OCI-LY7 (cell line): ENCODE measurements at regions not wholly inside any gene's neighbourhood (a gene's known extent, or its start where the extent isn't known, plus 50 kb on each side); places are given as distances from the start of the nearest gene placed in this dataset.

Experiments
- BruUV-seq: library from RNA; stranded (reverse); fragments of 400-500 nt; replicated peaks from 2 replicates; lab custom pipeline; 2021; lab: Mats Ljungman, UMichigan
- CTCF ChIA-PET: fragments of 300-600 bp; sonication (Branson Sonifier 250); formaldehyde crosslinking; loops from one replicate; lab custom pipeline; 2022; ENCODE audit warnings: antibody characterized with exemption; ENCODE audit not compliant: unreplicated experiment; lab: Charles Lee
- POLR2A ChIA-PET: fragments of 300-600 bp; sonication (Branson Sonifier 250); formaldehyde crosslinking; loops from one replicate; lab custom pipeline; 2022; ENCODE audit warnings: antibody characterized with exemption; lab: Charles Lee
- DNase-seq: peaks from one replicate; pipeline ENCODE4 v3.0.0-alpha.2; 2015; ENCODE audit warnings: low spot score
- H2AFZ ChIP-seq: fragments of 200-600 bp; sonication (generic), shearing (Covaris generic); 2 replicates; pipeline ENCODE4 v1.6.1; 2014; ENCODE audit warnings: mild to moderate bottlenecking, antibody characterized with exemption, low read length, moderate library complexity
- H3K27ac ChIP-seq: fragments of 200-600 bp; sonication (generic); 2 replicates; pipeline ENCODE4 v1.5.1; 2014; ENCODE audit warnings: mixed run types, low read depth, mild to moderate bottlenecking, moderate library complexity, low read length, inconsistent platforms; ENCODE audit not compliant: poor library complexity, severe bottlenecking
- H3K36me3 ChIP-seq: fragments of 200-600 bp; sonication (generic); 2 replicates; pipeline ENCODE4 v1.6.1; 2014; ENCODE audit warnings: mild to moderate bottlenecking, antibody characterized with exemption, low read length, moderate library complexity, mixed read lengths; ENCODE audit not compliant: insufficient read depth
- H3K4me1 ChIP-seq: fragments of 200-600 bp; sonication (generic); 2 replicates; pipeline ENCODE4 v1.5.1; 2014; ENCODE audit warnings: mild to moderate bottlenecking, low read length; ENCODE audit not compliant: insufficient read depth, poor library complexity, severe bottlenecking
- H3K4me2 ChIP-seq: fragments of 200-600 bp; sonication (generic); 2 replicates; pipeline ENCODE4 v1.6.1; 2014; ENCODE audit warnings: mild to moderate bottlenecking, low read length
- H3K4me3 ChIP-seq: fragments of 200-600 bp; sonication (generic); 2 replicates; pipeline ENCODE4 v1.5.1; 2014; ENCODE audit warnings: mild to moderate bottlenecking, low read depth, low read length; ENCODE audit not compliant: poor library complexity, severe bottlenecking
- H3K79me2 ChIP-seq: fragments of 200-600 bp; sonication (generic); 2 replicates; pipeline ENCODE4 v1.6.1; 2016; ENCODE audit warnings: low read depth, mild to moderate bottlenecking, low read length, moderate library complexity, mixed read lengths; ENCODE audit not compliant: insufficient read depth
- H3K9me2 ChIP-seq: fragments of 200-600 bp; sonication (generic); 2 replicates; pipeline ENCODE4 v1.6.1; 2016; ENCODE audit warnings: mild to moderate bottlenecking, low read length, mixed read lengths; ENCODE audit not compliant: insufficient read depth
- H3K9me3 ChIP-seq: fragments of 200-600 bp; sonication (generic); 2 replicates; pipeline ENCODE4 v1.6.1; 2014; ENCODE audit warnings: mild to moderate bottlenecking, mixed run types, low read length, mixed read lengths
- H4K20me1 ChIP-seq: fragments of 200-600 bp; sonication (generic); 2 replicates; pipeline ENCODE4 v1.6.1; 2014; ENCODE audit warnings: mild to moderate bottlenecking, antibody characterized with exemption, low read length, moderate library complexity, mixed read lengths; ENCODE audit not compliant: insufficient read depth
- EZH2phosphoT487 ChIP-seq: fragments of 200-600 bp; sonication (generic); IDR thresholded peaks from 2 replicates; pipeline ENCODE4 v1.6.1; 2018; ENCODE audit warnings: low read depth, borderline replicate concordance, mild to moderate bottlenecking, mixed run types, antibody characterized with exemption, low read length, moderate library complexity, mixed read lengths
- intact Hi-C: fragments of 100-400 bp; cut with micrococcal nuclease; formaldehyde crosslinking; loops from one replicate; pipeline ENCODE4 v1.10.0; 2022; ENCODE audit not compliant: unreplicated experiment
- TF ChIP-seq, protein P1 (sequence below): fragments of 200-600 bp; sonication (generic); conservative IDR thresholded peaks from 2 replicates; pipeline ENCODE4 v1.5.1; 2014; ENCODE audit warnings: mild to moderate bottlenecking, antibody characterized with exemption, low read length, moderate library complexity, mixed read lengths

DNA sequence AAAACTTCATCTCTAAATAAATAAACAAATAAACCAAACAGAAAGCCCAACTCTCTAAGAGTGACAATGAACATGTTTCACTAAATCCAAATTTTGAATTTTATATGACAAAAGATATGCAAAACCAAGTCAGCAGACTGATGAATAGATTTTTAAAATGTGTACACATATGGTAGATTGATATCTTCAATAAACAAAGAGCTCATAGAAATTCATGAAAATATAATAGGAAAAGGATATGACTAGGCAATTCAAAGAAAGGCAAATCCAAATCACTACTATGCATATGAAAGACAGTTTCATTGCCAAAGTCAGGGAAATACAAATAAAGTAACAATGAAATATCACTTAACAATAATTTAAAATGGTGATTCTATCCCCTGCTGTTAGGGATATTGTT, 63.7 kb upstream of the NBEA start:
- H3K79me2 ChIP-seq = no peaks in the 10 kb centered on the region
- H3K4me1 ChIP-seq = no peaks in the 10 kb centered on the region
- intact Hi-C loops = no loop called here
- POLR2A ChIA-PET = no interaction called here
- H3K4me3 ChIP-seq = no peak overlapping the region
- H3K36me3 ChIP-seq = no peaks in the 10 kb centered on the region
- no peak for DNase-seq
- no peaks in the 10 kb centered on the region for H3K9me3 ChIP-seq
- H3K9me2 ChIP-seq = no peaks in the 10 kb centered on the region
- no peak overlapping the region for H2AFZ ChIP-seq
- CTCF ChIA-PET = no interaction called here
- no TSS peak for BruUV-seq
- no peaks in the 10 kb centered on the region for H4K20me1 ChIP-seq
- TF ChIP-seq, protein P1, sequence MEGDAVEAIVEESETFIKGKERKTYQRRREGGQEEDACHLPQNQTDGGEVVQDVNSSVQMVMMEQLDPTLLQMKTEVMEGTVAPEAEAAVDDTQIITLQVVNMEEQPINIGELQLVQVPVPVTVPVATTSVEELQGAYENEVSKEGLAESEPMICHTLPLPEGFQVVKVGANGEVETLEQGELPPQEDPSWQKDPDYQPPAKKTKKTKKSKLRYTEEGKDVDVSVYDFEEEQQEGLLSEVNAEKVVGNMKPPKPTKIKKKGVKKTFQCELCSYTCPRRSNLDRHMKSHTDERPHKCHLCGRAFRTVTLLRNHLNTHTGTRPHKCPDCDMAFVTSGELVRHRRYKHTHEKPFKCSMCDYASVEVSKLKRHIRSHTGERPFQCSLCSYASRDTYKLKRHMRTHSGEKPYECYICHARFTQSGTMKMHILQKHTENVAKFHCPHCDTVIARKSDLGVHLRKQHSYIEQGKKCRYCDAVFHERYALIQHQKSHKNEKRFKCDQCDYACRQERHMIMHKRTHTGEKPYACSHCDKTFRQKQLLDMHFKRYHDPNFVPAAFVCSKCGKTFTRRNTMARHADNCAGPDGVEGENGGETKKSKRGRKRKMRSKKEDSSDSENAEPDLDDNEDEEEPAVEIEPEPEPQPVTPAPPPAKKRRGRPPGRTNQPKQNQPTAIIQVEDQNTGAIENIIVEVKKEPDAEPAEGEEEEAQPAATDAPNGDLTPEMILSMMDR = no peak
- TF ChIP-seq EZH2phosphoT487 = no peak
- H3K27ac ChIP-seq = no peak overlapping the region
- H3K4me2 ChIP-seq = no peak overlapping the region

DNA sequence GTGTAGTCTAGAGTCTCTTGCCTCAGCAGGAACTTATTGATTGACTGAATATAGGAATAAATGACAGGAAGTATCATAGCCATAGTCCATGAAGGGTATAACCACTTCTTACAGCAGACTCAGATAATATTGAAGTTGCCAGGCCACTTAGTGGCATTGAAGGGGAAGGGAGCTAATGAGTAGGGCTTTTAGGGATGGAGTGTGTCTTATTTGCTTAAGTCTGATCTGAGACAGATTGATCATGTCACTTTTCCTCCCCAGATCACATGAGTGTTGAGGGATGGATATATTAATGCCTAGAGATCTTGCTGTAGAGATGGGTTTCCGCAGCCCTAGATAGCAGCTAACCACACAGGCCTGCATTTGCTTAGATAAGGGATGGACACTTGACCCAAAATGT, 62.2 kb upstream of the NBEA start:
- no TSS peak for BruUV-seq
- Histone ChIP-seq H3K79me2 (no peaks in the 10 kb centered on the region), H2AFZ (no peak overlapping the region), H3K27ac (no peak overlapping the region), H3K36me3 (no peaks in the 10 kb centered on the region), H3K4me1 (no peaks in the 10 kb centered on the region), H3K4me3 (no peak overlapping the region), H3K9me2 (no peaks in the 10 kb centered on the region), H3K9me3 (no peaks in the 10 kb centered on the region), H3K4me2 (no peak overlapping the region), H4K20me1 (no peaks in the 10 kb centered on the region)
- no peak for DNase-seq
- POLR2A ChIA-PET = no interaction called here
- intact Hi-C loops = no loop called here
- CTCF ChIA-PET = no interaction called here
- TF ChIP-seq, protein P1 = no peak
- TF ChIP-seq EZH2phosphoT487 = no peak

DNA sequence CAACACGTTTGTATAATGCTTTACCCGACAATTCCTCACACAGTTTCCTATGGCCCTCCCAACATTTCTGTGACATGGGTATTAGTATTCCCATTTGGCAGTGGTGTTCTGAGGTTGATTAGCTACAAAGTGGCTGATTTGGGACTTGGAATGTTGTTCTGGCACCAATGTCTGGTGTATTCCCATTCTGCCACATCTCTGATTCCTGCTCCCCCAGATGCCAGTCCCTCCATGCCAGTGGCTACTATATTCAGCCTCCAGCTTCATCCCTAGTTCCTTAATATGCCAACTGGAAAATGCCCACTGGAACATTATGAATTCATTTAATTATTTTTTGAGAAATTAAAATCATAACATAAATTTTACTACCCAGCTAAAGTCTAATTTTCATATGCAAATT, 60.6 kb upstream of the NBEA start:
- intact Hi-C loops = no loop called here
- no peak overlapping the region for H3K27ac ChIP-seq
- H3K4me2 ChIP-seq = no peak overlapping the region
- CTCF ChIA-PET = no interaction called here
- H3K9me3 ChIP-seq = no peaks in the 10 kb centered on the region
- no peaks in the 10 kb centered on the region for H4K20me1 ChIP-seq
- POLR2A ChIA-PET = no interaction called here
- H3K36me3 ChIP-seq = no peaks in the 10 kb centered on the region
- H3K4me1 ChIP-seq = no peaks in the 10 kb centered on the region
- H3K4me3 ChIP-seq = no peak overlapping the region
- TF ChIP-seq, protein P1 = no peak
- no peak for TF ChIP-seq EZH2phosphoT487
- no peaks in the 10 kb centered on the region for H3K9me2 ChIP-seq
- BruUV-seq = no TSS peak
- no peak for DNase-seq
- no peaks in the 10 kb centered on the region for H3K79me2 ChIP-seq
- H2AFZ ChIP-seq = no peak overlapping the region
